Hepatocyte (in vitro differentiated cells): ENCODE measurements at regions not wholly inside any gene's neighbourhood (a gene's known extent, or its start where the extent isn't known, plus 50 kb on each side); places are given as distances from the start of the nearest gene placed in this dataset.

Experiments used
- DNase-seq: peaks from one replicate; pipeline ENCODE4 v3.0.0-alpha.2; 2016; ENCODE audit warnings: low spot score
- H2AFZ ChIP-seq: fragments of 200-600 bp; sonication (generic); 2 replicates; pipeline ENCODE4 v1.6.0; 2016; ENCODE audit warnings: antibody characterized with exemption, mild to moderate bottlenecking
- H3K27ac ChIP-seq: fragments of 200-600 bp; sonication (generic); 2 replicates; pipeline ENCODE4 v1.5.1; 2016; ENCODE audit warnings: mild to moderate bottlenecking
- H3K27me3 ChIP-seq: fragments of 200-600 bp; sonication (generic); 2 replicates; pipeline ENCODE4 v1.6.1; 2016
- H3K36me3 ChIP-seq: fragments of 200-600 bp; sonication (generic); replicated peaks from 2 replicates; pipeline ENCODE4 v1.5.1; 2016; ENCODE audit warnings: low read depth; ENCODE audit not compliant: insufficient read depth
- H3K4me1 ChIP-seq: fragments of 200-600 bp; sonication (generic); 2 replicates; pipeline ENCODE4 v1.5.1; 2016; ENCODE audit warnings: mild to moderate bottlenecking, moderate library complexity; ENCODE audit not compliant: insufficient read depth
- H3K4me2 ChIP-seq: fragments of 200-600 bp; sonication (generic); 2 replicates; pipeline ENCODE4 v1.6.0; 2016
- H3K4me3 ChIP-seq: fragments of 200-600 bp; sonication (generic); 2 replicates; pipeline ENCODE4 v1.5.1; 2016; ENCODE audit warnings: mild to moderate bottlenecking
- H3K79me2 ChIP-seq: fragments of 200-600 bp; sonication (generic); 2 replicates; pipeline ENCODE4 v1.6.0; 2017; ENCODE audit warnings: mild to moderate bottlenecking
- H3K9me2 ChIP-seq: fragments of 200-600 bp; sonication (generic); replicated peaks from 2 replicates; pipeline ENCODE4 v1.6.0; 2017; ENCODE audit warnings: mild to moderate bottlenecking; ENCODE audit not compliant: insufficient read depth
- H3K9me3 ChIP-seq: fragments of 200-600 bp; sonication (generic); 2 replicates; pipeline ENCODE4 v1.5.1; 2016; ENCODE audit warnings: low read depth, mild to moderate bottlenecking
- H4K20me1 ChIP-seq: fragments of 200-600 bp; sonication (generic); 2 replicates; pipeline ENCODE4 v1.6.0; 2016; ENCODE audit warnings: mild to moderate bottlenecking; ENCODE audit not compliant: insufficient read depth, poor library complexity, severe bottlenecking
- CTCF ChIP-seq: fragments of 200-600 bp; sonication (generic); IDR thresholded peaks from 2 replicates; pipeline ENCODE4 v1.5.1; 2016; ENCODE audit warnings: antibody characterized with exemption, mild to moderate bottlenecking; ENCODE audit not compliant: poor library complexity
- EZH2 ChIP-seq: fragments of 200-600 bp; sonication (generic); IDR thresholded peaks from 2 replicates; pipeline ENCODE4 v1.6.1; 2016; ENCODE audit warnings: antibody characterized with exemption, mild to moderate bottlenecking, borderline replicate concordance
- EZH2phosphoT487 ChIP-seq: fragments of 200-600 bp; sonication (generic); IDR thresholded peaks from one replicate; pipeline ENCODE4 v1.6.1; 2018; ENCODE audit warnings: antibody characterized with exemption, mild to moderate bottlenecking, low read depth, moderate library complexity; ENCODE audit not compliant: unreplicated experiment, severe bottlenecking
- WGBS: methylation state at CpG from one replicate; pipeline ENCODE4 v1.1.6; 2016; ENCODE audit warnings: low lambda C conversion rate; ENCODE audit errors: missing lambda C conversion rate; 5-methylcytosine and 5-hydroxymethylcytosine counted together

GRCh38 chr13:23059173-23059572 lies 121.6 kb upstream of the SGCG start:
- no peak for DNase-seq
- Histone ChIP-seq H3K79me2 (no peaks in the 10 kb centered on the region), H3K9me3 (no peaks in the 10 kb centered on the region), H3K36me3 (no peaks in the 10 kb centered on the region), H3K9me2 (no peaks in the 10 kb centered on the region), H3K4me1 (no peaks in the 10 kb centered on the region), H4K20me1 (no peaks in the 10 kb centered on the region), H3K4me2 (no peak overlapping the region), H3K4me3 (no peak overlapping the region), H3K27ac (no peak overlapping the region), H3K27me3 (no peaks in the 10 kb centered on the region), H2AFZ (no peak overlapping the region)
- TF ChIP-seq EZH2 (no peak), EZH2phosphoT487 (no peak), CTCF (no peak)

DNA sequence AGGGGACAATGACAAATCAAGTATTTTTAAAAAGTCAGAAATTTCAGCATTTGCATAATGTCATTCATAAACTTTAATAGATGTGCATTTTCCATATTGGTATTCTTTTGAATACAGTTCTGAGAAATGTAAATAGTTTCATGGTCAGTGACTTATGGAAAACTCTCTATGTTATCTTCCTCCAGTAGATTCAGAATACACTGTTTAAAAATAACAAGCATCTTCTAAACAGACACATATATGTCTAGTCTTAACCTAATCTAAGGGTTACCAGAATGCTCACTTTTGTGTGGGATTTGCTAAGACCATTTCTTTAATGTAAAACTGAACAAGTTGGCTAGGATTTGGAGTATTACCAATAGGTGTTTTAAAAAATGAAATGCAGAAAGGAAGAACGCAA lies 119.8 kb upstream of the SGCG start:
- H3K4me1 ChIP-seq = no peaks in the 10 kb centered on the region
- H3K4me2 ChIP-seq = no peak overlapping the region
- H3K36me3 ChIP-seq = no peaks in the 10 kb centered on the region
- H3K27ac ChIP-seq = no peak overlapping the region
- WGBS = 89% methylated on average over 1 of the region's 1 CpG
- H3K9me2 ChIP-seq = no peaks in the 10 kb centered on the region
- no peaks in the 10 kb centered on the region for H4K20me1 ChIP-seq
- no peaks in the 10 kb centered on the region for H3K9me3 ChIP-seq
- H2AFZ ChIP-seq = no peak overlapping the region
- no peaks in the 10 kb centered on the region for H3K27me3 ChIP-seq
- no peak for DNase-seq
- H3K79me2 ChIP-seq = no peaks in the 10 kb centered on the region
- no peak overlapping the region for H3K4me3 ChIP-seq
- TF ChIP-seq CTCF (no peak), EZH2 (no peak), EZH2phosphoT487 (no peak)

DNA sequence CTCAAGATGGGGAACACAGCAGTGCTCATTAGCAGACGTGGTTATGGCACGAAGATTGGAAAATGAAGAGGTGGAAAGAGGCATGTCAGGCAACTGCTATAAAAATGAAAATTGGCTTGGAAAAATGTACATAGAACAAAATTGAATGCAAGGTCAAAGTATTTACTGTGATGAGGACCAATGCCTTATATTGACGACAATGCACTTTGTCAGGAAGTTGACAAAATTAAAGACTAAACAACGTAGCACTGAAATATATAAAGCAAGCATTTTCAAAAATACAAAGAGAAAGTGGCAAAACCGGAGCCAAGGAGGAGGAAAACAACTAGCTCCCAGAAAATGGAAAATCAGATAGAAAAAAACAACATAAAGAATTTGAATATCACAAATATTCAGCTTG lies 113.7 kb upstream of the SGCG start:
- no peaks in the 10 kb centered on the region for H3K4me1 ChIP-seq
- no peak overlapping the region for H3K27ac ChIP-seq
- no peak for DNase-seq
- H3K9me2 ChIP-seq = no peaks in the 10 kb centered on the region
- no peak overlapping the region for H3K4me2 ChIP-seq
- H3K27me3 ChIP-seq = no peaks in the 10 kb centered on the region
- H3K4me3 ChIP-seq = no peak overlapping the region
- no peaks in the 10 kb centered on the region for H3K9me3 ChIP-seq
- no peaks in the 10 kb centered on the region for H4K20me1 ChIP-seq
- TF ChIP-seq CTCF (no peak), EZH2 (no peak), EZH2phosphoT487 (no peak)
- no peak overlapping the region for H2AFZ ChIP-seq
- H3K79me2 ChIP-seq = no peaks in the 10 kb centered on the region
- no peaks in the 10 kb centered on the region for H3K36me3 ChIP-seq
- 86% methylated on average over 5 of the region's 5 CpGs for WGBS

DNA sequence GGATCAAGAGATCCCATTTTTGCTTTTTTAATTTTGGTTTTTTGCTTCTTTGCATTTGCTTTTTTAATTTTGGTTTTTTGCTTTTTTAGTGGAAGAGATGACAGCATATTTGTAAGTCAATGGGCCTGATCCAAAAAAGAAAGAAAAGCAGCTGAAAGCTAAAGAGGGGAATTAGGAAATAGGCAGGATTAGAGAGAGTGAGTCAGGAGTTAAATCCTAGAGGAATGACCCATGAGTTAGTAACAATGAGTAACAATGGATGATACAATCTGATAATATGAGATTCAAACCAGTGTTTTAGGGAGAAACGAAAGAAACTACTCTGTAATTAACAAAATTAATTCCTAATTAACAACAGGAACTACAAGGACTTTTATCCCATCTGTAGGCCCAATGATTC lies 111.2 kb upstream of the SGCG start:
- Histone ChIP-seq H4K20me1 (no peaks in the 10 kb centered on the region), H3K27me3 (no peaks in the 10 kb centered on the region), H3K4me2 (no peak overlapping the region), H3K9me3 (no peaks in the 10 kb centered on the region), H3K36me3 (no peaks in the 10 kb centered on the region), H2AFZ (no peak overlapping the region), H3K9me2 (no peaks in the 10 kb centered on the region), H3K4me3 (no peak overlapping the region), H3K4me1 (peaks cover 4% of the 10 kb centered on the region), H3K79me2 (no peaks in the 10 kb centered on the region), H3K27ac (no peak overlapping the region)
- no peak for DNase-seq
- WGBS = 82% methylated on average over 1 of the region's 1 CpG
- TF ChIP-seq CTCF = no peak
- no peak for TF ChIP-seq EZH2
